Vagina (tissue), 2 donors: ENCODE measurements at regions not wholly inside any gene's neighbourhood (a gene's known extent, or its start where the extent isn't known, plus 50 kb on each side); places are given as distances from the start of the nearest gene placed in this dataset.

Experiments used
- DNase-seq, 2 donors: peaks; one replicate each; pipeline ENCODE4 v3.0.0-alpha.2; 2017; ENCODE audit errors: extremely low spot score in 2 of 2
- H3K27ac ChIP-seq: fragments of 200-600 bp; sonication (generic); one replicate; pipeline ENCODE4 v1.5.1; 2019
- H3K27me3 ChIP-seq: fragments of 200-600 bp; sonication (generic); one replicate; pipeline ENCODE4 v1.5.1; 2019
- H3K36me3 ChIP-seq, 2 donors: fragments of 200-600 bp; sonication (generic); one replicate each; pipeline ENCODE4 v1.5.1; 2017 to 2019
- H3K4me1 ChIP-seq: fragments of 200-600 bp; sonication (generic); one replicate; pipeline ENCODE4 v1.5.1; 2019
- H3K4me3 ChIP-seq, 2 donors: fragments of 200-600 bp; sonication (generic); 1 replicate in 1 of 2; 2 replicates in 1 of 2; pipeline ENCODE4 v1.5.1; 2016 to 2019
- H3K9me3 ChIP-seq: fragments of 200-600 bp; sonication (generic); one replicate; pipeline ENCODE4 v1.5.1; 2019
- CTCF ChIP-seq, 3 experiments: fragments of 450-650 bp in 2 of 3; fragments of 200-600 bp in 1 of 3; sonication (generic) in 1 of 3; IDR thresholded peaks; one replicate each; pipeline ENCODE4 v1.5.1; 2017 to 2019; ENCODE audit warnings: antibody characterized with exemption in 3 of 3, mild to moderate bottlenecking in 2 of 3, moderate library complexity in 2 of 3
- POLR2A ChIP-seq, 2 donors: fragments of 450-650 bp; IDR thresholded peaks; one replicate each; pipeline ENCODE4 v1.6.1; 2017; ENCODE audit warnings: antibody characterized with exemption in 2 of 2, mild to moderate bottlenecking in 2 of 2, moderate library complexity in 2 of 2
- POLR2AphosphoS5 ChIP-seq, 2 donors: sonication (generic); formaldehyde crosslinking; IDR thresholded peaks; one replicate each; pipeline ENCODE4 v1.9.0; 2017; ENCODE audit warnings: antibody characterized with exemption in 2 of 2, mild to moderate bottlenecking in 2 of 2, low read depth in 1 of 2; ENCODE audit not compliant: insufficient read depth in 1 of 2
- intact Hi-C: fragments of 100-400 bp; cut with DNase I; formaldehyde crosslinking; loops from one replicate; pipeline ENCODE4 v1.15.1; 2023

GRCh38 chr5:91221917-91222316 is 161.2 kb downstream of the ARRDC3 start:
- no peaks in the 10 kb centered on the region for H3K27me3 ChIP-seq
- H3K4me1 ChIP-seq, result peaks cover 11% of the 10 kb centered on the region
- no peaks in the 10 kb centered on the region for H3K36me3 ChIP-seq
- intact Hi-C loops, result no loop called here
- H3K4me3 ChIP-seq, result no peak overlapping the region
- TF ChIP-seq CTCF (IDR thresholded peaks at IDR 0.05), result no peak
- TF ChIP-seq POLR2A (IDR thresholded peaks at IDR 0.05), result no peak
- no peak for TF ChIP-seq POLR2AphosphoS5 (IDR thresholded peaks at IDR 0.05; ENCODE audit: insufficient read depth in 1 of 2, low read depth in 1 of 2)
- no peak overlapping the region for H3K27ac ChIP-seq
- H3K9me3 ChIP-seq, result no peaks in the 10 kb centered on the region
- DNase-seq, result no peak

- DNase-seq, result no peak
- Histone ChIP-seq H3K4me1 (peaks cover 11% of the 10 kb centered on the region), H3K27ac (no peak overlapping the region), H3K36me3 (no peaks in the 10 kb centered on the region), H3K4me3 (no peak overlapping the region), H3K9me3 (no peaks in the 10 kb centered on the region), H3K27me3 (no peaks in the 10 kb centered on the region)
- TF ChIP-seq POLR2A (IDR thresholded peaks at IDR 0.05) (no peak), POLR2AphosphoS5 (IDR thresholded peaks at IDR 0.05; ENCODE audit: insufficient read depth in 1 of 2, low read depth in 1 of 2) (no peak), CTCF (IDR thresholded peaks at IDR 0.05) (no peak)
- intact Hi-C loops, result loop anchor here (10.0 kb wide), 1 partner anchor 165 kb away; the partner anchor contains the start of gene ARRDC3
Observed at GRCh38 chr5:91219803-91220371, 163.2 kb downstream of the ARRDC3 start.

- H3K27ac ChIP-seq, result no peak overlapping the region
- TF ChIP-seq POLR2A (IDR thresholded peaks at IDR 0.05), result no peak
- TF ChIP-seq CTCF (IDR thresholded peaks at IDR 0.05), result peak in 1 of 3 experiments; percentile 2
- TF ChIP-seq POLR2AphosphoS5 (IDR thresholded peaks at IDR 0.05; ENCODE audit: insufficient read depth in 1 of 2, low read depth in 1 of 2), result peak in 1 of 2 donors; percentile 57
- intact Hi-C loops, result loop anchor here (10.0 kb wide), 1 partner anchor 166 kb away; the partner anchor contains the start of gene ARRDC3
- no peaks in the 10 kb centered on the region for H3K9me3 ChIP-seq
- no peaks in the 10 kb centered on the region for H3K36me3 ChIP-seq
- no peak overlapping the region for H3K4me3 ChIP-seq
- H3K4me1 ChIP-seq, result peaks cover 11% of the 10 kb centered on the region
- DNase-seq, result no peak
- no peaks in the 10 kb centered on the region for H3K27me3 ChIP-seq
Observed at GRCh38 chr5:91219091-91219802, 163.9 kb downstream of the ARRDC3 start.

- H3K27ac ChIP-seq, result no peak overlapping the region
- no peaks in the 10 kb centered on the region for H3K36me3 ChIP-seq
- no peak for DNase-seq
- intact Hi-C loops, result loop anchor here (10.0 kb wide), 1 partner anchor 167 kb away; the partner anchor contains the start of gene ARRDC3
- H3K27me3 ChIP-seq, result no peaks in the 10 kb centered on the region
- TF ChIP-seq CTCF (IDR thresholded peaks at IDR 0.05), result no peak
- TF ChIP-seq POLR2A (IDR thresholded peaks at IDR 0.05), result no peak
- TF ChIP-seq POLR2AphosphoS5 (IDR thresholded peaks at IDR 0.05; ENCODE audit: insufficient read depth in 1 of 2, low read depth in 1 of 2), result no peak
- peaks cover 17% of the 10 kb centered on the region for H3K4me1 ChIP-seq
- no peak overlapping the region for H3K4me3 ChIP-seq
- no peaks in the 10 kb centered on the region for H3K9me3 ChIP-seq
Observed at GRCh38 chr5:91217859-91218258, 165.3 kb downstream of the ARRDC3 start.

- H3K27me3 ChIP-seq, result no peaks in the 10 kb centered on the region
- intact Hi-C loops, result loop anchor here (10.0 kb wide), 1 partner anchor 170 kb away; the partner anchor contains the start of gene ARRDC3
- TF ChIP-seq POLR2A (IDR thresholded peaks at IDR 0.05) (no peak), CTCF (IDR thresholded peaks at IDR 0.05) (no peak), POLR2AphosphoS5 (IDR thresholded peaks at IDR 0.05; ENCODE audit: insufficient read depth in 1 of 2, low read depth in 1 of 2) (no peak)
- DNase-seq, result no peak
- H3K4me1 ChIP-seq, result peaks cover 40% of the 10 kb centered on the region
- no peaks in the 10 kb centered on the region for H3K36me3 ChIP-seq
- H3K4me3 ChIP-seq, result no peak overlapping the region
- no peak overlapping the region for H3K27ac ChIP-seq
- no peaks in the 10 kb centered on the region for H3K9me3 ChIP-seq
Observed at GRCh38 chr5:91214571-91214970, 168.5 kb downstream of the ARRDC3 start.
